IMR-90 (cell line): ENCODE measurements at regions not wholly inside any gene's neighbourhood (a gene's known extent, or its start where the extent isn't known, plus 50 kb on each side); places are given as distances from the start of the nearest gene placed in this dataset.

ENCODE experiments used
- ATAC-seq: fragments of 200-7000 bp; cut with Tn5 transposase; 2 replicates; pipeline ENCODE4 v1.9.1; 2020; ENCODE audit warnings: low read depth, mild to moderate bottlenecking, moderate library complexity
- BruUV-seq: library from RNA; stranded (reverse); fragments of 400-500 nt; replicated peaks from 2 replicates; lab custom pipeline; 2021; lab: Mats Ljungman, UMichigan
- CTCF ChIA-PET: fragments of 300-600 bp; formaldehyde crosslinking; extraction: SDS; loops from one replicate; lab custom pipeline; 2021; ENCODE audit warnings: antibody characterized with exemption; lab: Yijun Ruan, JAX
- POLR2A ChIA-PET: fragments of 300-600 bp; sonication (Branson Sonifier 250); formaldehyde crosslinking; loops from one replicate; lab custom pipeline; 2022; ENCODE audit warnings: antibody characterized with exemption; ENCODE audit not compliant: unreplicated experiment; lab: Charles Lee
- DNase-seq: peaks from one replicate; pipeline ENCODE4 v3.0.0; 2013
- H2AFZ ChIP-seq: replicated peaks from 2 replicates; pipeline ENCODE3; 2013; ENCODE audit warnings: low read length, mild to moderate bottlenecking; ENCODE audit not compliant: poor library complexity
- H2AK5ac ChIP-seq: 2 replicates; pipeline ENCODE4 v1.6.1; 2013; ENCODE audit warnings: low read depth, low read length, inconsistent platforms
- H2AK9ac ChIP-seq: replicated peaks from 2 replicates; pipeline ENCODE3; 2013; ENCODE audit warnings: mild to moderate bottlenecking, low read depth, low read length, moderate library complexity; ENCODE audit not compliant: poor library complexity
- H2BK120ac ChIP-seq: 2 replicates; pipeline ENCODE4 v1.6.1; 2013; ENCODE audit warnings: low read depth, low read length, inconsistent platforms
- H2BK15ac ChIP-seq: 3 replicates; pipeline ENCODE4 v1.6.1; 2013; ENCODE audit warnings: low read depth, low read length, inconsistent platforms
- H2BK20ac ChIP-seq: 2 replicates; pipeline ENCODE4 v1.6.1; 2013; ENCODE audit warnings: low read depth, mild to moderate bottlenecking, inconsistent platforms, low read length, moderate library complexity
- H2BK5ac ChIP-seq: 2 replicates; pipeline ENCODE4 v1.6.1; 2013; ENCODE audit warnings: mild to moderate bottlenecking, low read depth, low read length, inconsistent platforms; ENCODE audit not compliant: poor library complexity, severe bottlenecking
- H3K14ac ChIP-seq: replicated peaks from 2 replicates; pipeline ENCODE4 v1.6.1; 2013; ENCODE audit warnings: low read depth, low read length, inconsistent platforms
- H3K18ac ChIP-seq: 2 replicates; pipeline ENCODE4 v1.6.1; 2013; ENCODE audit warnings: low read depth, low read length, control low read depth
- H3K23ac ChIP-seq: 2 replicates; pipeline ENCODE4 v1.6.1; 2013; ENCODE audit warnings: low read depth, low read length, inconsistent platforms
- H3K27ac ChIP-seq: 2 replicates; pipeline ENCODE4 v1.5.1; 2013; ENCODE audit warnings: mild to moderate bottlenecking, control low read depth, low read length; ENCODE audit not compliant: insufficient read depth
- H3K27me3 ChIP-seq: 2 replicates; pipeline ENCODE4 v1.6.1; 2013; ENCODE audit warnings: low read length; ENCODE audit not compliant: control insufficient read depth, insufficient read depth
- H3K36me3 ChIP-seq: 2 replicates; pipeline ENCODE4 v1.6.1; 2013; ENCODE audit warnings: low read length, mixed read lengths; ENCODE audit not compliant: control insufficient read depth, insufficient read depth
- H3K4ac ChIP-seq: 2 replicates; pipeline ENCODE4 v1.6.1; 2013; ENCODE audit warnings: low read depth, low read length, inconsistent platforms
- H3K4me1 ChIP-seq: 2 replicates; pipeline ENCODE4 v1.6.1; 2013; ENCODE audit warnings: low read length, mixed read lengths; ENCODE audit not compliant: control insufficient read depth, insufficient read depth
- H3K4me2 ChIP-seq: 2 replicates; pipeline ENCODE4 v1.6.1; 2013; ENCODE audit warnings: low read depth, mild to moderate bottlenecking, control low read depth, low read length, moderate library complexity
- H3K4me3 ChIP-seq: 2 replicates; pipeline ENCODE4 v1.5.1; 2013; ENCODE audit warnings: low read depth, mild to moderate bottlenecking, control low read depth, low read length, moderate library complexity; ENCODE audit not compliant: insufficient read depth
- H3K56ac ChIP-seq: 2 replicates; pipeline ENCODE4 v1.6.1; 2013; ENCODE audit warnings: low read length, inconsistent platforms; ENCODE audit not compliant: insufficient read depth; ENCODE audit errors: extremely low read depth
- H3K79me1 ChIP-seq, 2 experiments: 2 replicates each; pipeline ENCODE4 v1.6.1; 2013; ENCODE audit warnings: low read length in 2 of 2, inconsistent platforms in 1 of 2, low read depth in 1 of 2
- H3K9ac ChIP-seq: 2 replicates; pipeline ENCODE4 v1.6.1; 2013; ENCODE audit warnings: low read depth, low read length, control low read depth
- H3K9me1 ChIP-seq: 2 replicates; pipeline ENCODE4 v1.6.1; 2013; ENCODE audit warnings: low read length, inconsistent platforms; ENCODE audit not compliant: insufficient read depth
- H3K9me3 ChIP-seq: 2 replicates; pipeline ENCODE4 v1.6.1; 2013; ENCODE audit warnings: low read length; ENCODE audit not compliant: control insufficient read depth, insufficient read depth
- H4K20me1 ChIP-seq: 2 replicates; pipeline ENCODE4 v1.6.1; 2013; ENCODE audit warnings: low read length, inconsistent platforms; ENCODE audit not compliant: insufficient read depth
- H4K5ac ChIP-seq: 2 replicates; pipeline ENCODE4 v1.6.1; 2013; ENCODE audit warnings: mild to moderate bottlenecking, low read depth, low read length, control low read depth
- H4K8ac ChIP-seq, 2 experiments: 2 replicates each; pipeline ENCODE4 v1.6.1; 2013; ENCODE audit warnings: low read depth in 2 of 2, low read length in 2 of 2, control low read depth in 1 of 2, inconsistent platforms in 1 of 2
- H4K91ac ChIP-seq: 2 replicates; pipeline ENCODE4 v1.6.1; 2013; ENCODE audit warnings: low read depth, low read length, inconsistent platforms; ENCODE audit not compliant: insufficient read depth
- BHLHE40 ChIP-seq: fragments of 150-350 bp; IDR thresholded peaks from 2 replicates; pipeline ENCODE4 v1.6.1; 2016; ENCODE audit warnings: mild to moderate bottlenecking, low read depth, low read length
- CEBPB ChIP-seq: IDR thresholded peaks from 2 replicates; pipeline ENCODE4 v1.6.1; 2012; ENCODE audit warnings: low read depth, low read length, improper control_type of control experiment
- CHD1 ChIP-seq: IDR thresholded peaks from 2 replicates; pipeline ENCODE4 v1.6.1; 2012; ENCODE audit warnings: low read depth, low read length, improper control_type of control experiment
- CTCF ChIP-seq: conservative IDR thresholded peaks from 2 replicates; pipeline ENCODE4 v1.5.1; 2012; ENCODE audit warnings: mild to moderate bottlenecking, low read depth, low read length, improper control_type of control experiment
- ELK1 ChIP-seq: fragments of 150-350 bp; IDR thresholded peaks from 2 replicates; pipeline ENCODE4 v1.6.1; 2016; ENCODE audit warnings: low read depth, mild to moderate bottlenecking, low read length, moderate library complexity, borderline replicate concordance
- FOS ChIP-seq: fragments of 150-350 bp; IDR thresholded peaks from 2 replicates; pipeline ENCODE4 v1.6.1; 2016; ENCODE audit warnings: low read depth, low read length
- MAFK ChIP-seq: IDR thresholded peaks from 2 replicates; pipeline ENCODE4 v1.6.1; 2012; ENCODE audit warnings: low read depth, low read length, improper control_type of control experiment
- MAZ ChIP-seq: IDR thresholded peaks from 2 replicates; pipeline ENCODE4 v1.6.1; 2012; ENCODE audit warnings: low read depth, mild to moderate bottlenecking, low read length, improper control_type of control experiment, moderate library complexity, borderline replicate concordance
- MXI1 ChIP-seq: IDR thresholded peaks from 2 replicates; pipeline ENCODE4 v1.6.1; 2012; ENCODE audit warnings: low read depth, mild to moderate bottlenecking, low read length, moderate library complexity, borderline replicate concordance
- NFE2L2 ChIP-seq: fragments of 150-350 bp; IDR thresholded peaks from 2 replicates; pipeline ENCODE4 v1.6.1; 2016; ENCODE audit warnings: low read depth, mild to moderate bottlenecking, low read length
- POLR2A ChIP-seq: IDR thresholded peaks from 2 replicates; pipeline ENCODE4 v1.6.1; 2012; ENCODE audit warnings: mild to moderate bottlenecking, low read depth, low read length
- RAD21 ChIP-seq: IDR thresholded peaks from 2 replicates; pipeline ENCODE4 v1.6.1; 2012; ENCODE audit warnings: low read length, improper control_type of control experiment
- RCOR1 ChIP-seq: IDR thresholded peaks from 2 replicates; pipeline ENCODE4 v1.6.1; 2012; ENCODE audit warnings: mild to moderate bottlenecking, low read length, improper control_type of control experiment; ENCODE audit not compliant: insufficient replicate concordance
- RFX5 ChIP-seq: IDR thresholded peaks from 2 replicates; pipeline ENCODE4 v1.8.0; 2012; ENCODE audit warnings: low read depth, mild to moderate bottlenecking, low read length, moderate library complexity
- SMC3 ChIP-seq: fragments of 150-350 bp; IDR thresholded peaks from 2 replicates; pipeline ENCODE4 v1.6.1; 2016; ENCODE audit warnings: low read depth, mild to moderate bottlenecking, antibody characterized with exemption, low read length, moderate library complexity
- WGBS, 2 experiments: methylation state at CpG; one replicate each; pipeline versions ENCODE4 v1.1.5 to v1.1.7; 2013; ENCODE audit warnings: missing lambda C conversion rate in 2 of 2; ENCODE audit not compliant: insufficient read length in 1 of 2; ENCODE audit errors: extremely low coverage in 2 of 2; 5-methylcytosine and 5-hydroxymethylcytosine counted together
- dilution Hi-C: fragments of 300-500 bp; cut with HindIII; formaldehyde crosslinking; loops from one replicate; pipeline ENCODE4 v1.14.3; 2018; ENCODE audit warnings: low sequenced_read_pairs; ENCODE audit not compliant: unreplicated experiment
- in situ Hi-C: fragments of 300-500 bp; cut with MboI; formaldehyde crosslinking; loops from 3 replicates; pipeline ENCODE4 v1.14.3; 2019; ENCODE audit warnings: low sequenced_read_pairs, inconsistent platforms, mixed read lengths
- intact Hi-C: fragments of 100-400 bp; cut with micrococcal nuclease; formaldehyde crosslinking; loops from 2 replicates; pipeline ENCODE4 v1.10.0; 2022
- TF ChIP-seq, protein P1 (sequence below): fragments of 150-350 bp; IDR thresholded peaks from 2 replicates; pipeline ENCODE4 v1.6.1; 2017; ENCODE audit warnings: mild to moderate bottlenecking, antibody characterized with exemption, low read length, low read depth

DNA sequence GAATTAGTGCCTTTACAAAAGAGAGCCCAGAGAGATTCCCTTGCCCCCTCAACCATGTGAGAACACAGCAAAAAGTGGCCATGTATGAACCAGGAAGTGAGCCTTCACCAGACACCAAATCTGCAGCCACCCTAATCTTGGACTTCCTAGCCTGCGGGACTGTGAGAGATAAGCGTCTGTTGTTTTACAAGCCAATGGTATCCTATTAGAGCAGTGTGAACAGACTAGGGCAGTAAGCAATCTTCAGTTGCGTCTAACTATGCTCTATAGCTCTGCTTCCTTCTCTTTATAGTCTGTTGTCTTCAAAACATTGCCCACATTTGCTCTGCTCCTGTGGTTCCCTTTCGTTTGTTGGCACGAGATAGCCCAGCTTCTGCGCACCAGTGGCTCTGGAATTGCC is 109.5 kb upstream of the FNDC3A start:
- in situ Hi-C loops (no loop called here), dilution Hi-C loops (no loop called here), intact Hi-C loops (no loop called here)
- Histone ChIP-seq H2BK5ac (no peak overlapping the region), H2AFZ (no peak overlapping the region), H3K23ac (no peak overlapping the region), H3K9ac (no peak overlapping the region), H2BK15ac (no peak overlapping the region), H3K36me3 (no peaks in the 10 kb centered on the region), H3K4me1 (no peaks in the 10 kb centered on the region), H4K8ac (no peak overlapping the region), H4K91ac (no peak overlapping the region), H3K27ac (no peak overlapping the region), H4K5ac (no peak overlapping the region), H2AK9ac (no peak overlapping the region), H3K9me1 (no peaks in the 10 kb centered on the region), H3K4ac (no peak overlapping the region), H3K18ac (no peak overlapping the region), H3K4me2 (no peak overlapping the region), H3K56ac (no peak overlapping the region), H4K20me1 (no peaks in the 10 kb centered on the region), H3K14ac (no peak overlapping the region), H3K27me3 (no peaks in the 10 kb centered on the region; the same call in 1 of the 2 replicates), H3K4me3 (no peak overlapping the region), H3K79me1 (no peaks in the 10 kb centered on the region), H2BK120ac (no peak overlapping the region), H2AK5ac (no peak overlapping the region), H3K9me3 (no peaks in the 10 kb centered on the region), H2BK20ac (no peak overlapping the region)
- 80% methylated on average over 1 of the region's 6 CpGs; no CpG with 5 or more reads in 1 of the 2 experiments for WGBS, 2 experiments
- no TSS peak for BruUV-seq
- ChIA-PET CTCF (no interaction called here), POLR2A (no interaction called here)
- DNase-seq (no peak), ATAC-seq (no peak)
- TF ChIP-seq, protein P1, sequence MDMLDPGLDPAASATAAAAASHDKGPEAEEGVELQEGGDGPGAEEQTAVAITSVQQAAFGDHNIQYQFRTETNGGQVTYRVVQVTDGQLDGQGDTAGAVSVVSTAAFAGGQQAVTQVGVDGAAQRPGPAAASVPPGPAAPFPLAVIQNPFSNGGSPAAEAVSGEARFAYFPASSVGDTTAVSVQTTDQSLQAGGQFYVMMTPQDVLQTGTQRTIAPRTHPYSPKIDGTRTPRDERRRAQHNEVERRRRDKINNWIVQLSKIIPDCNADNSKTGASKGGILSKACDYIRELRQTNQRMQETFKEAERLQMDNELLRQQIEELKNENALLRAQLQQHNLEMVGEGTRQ, result no peak
- TF ChIP-seq ELK1 (no peak), RCOR1 (no peak), MXI1 (no peak), CEBPB (no peak), SMC3 (no peak), MAFK (no peak), RAD21 (no peak), MAZ (no peak), RFX5 (no peak), NFE2L2 (no peak), CHD1 (no peak), POLR2A (no peak), CTCF (no peak), BHLHE40 (no peak), FOS (no peak)
